ENCODE measurements at regions not wholly inside any gene's neighbourhood (a gene's known extent, or its start where the extent isn't known, plus 50 kb on each side); places are given as distances from the start of the nearest gene placed in this dataset.

- no peaks in the 10 kb centered on the region for H3K27me3 ChIP-seq
- H3K4me1 ChIP-seq: no peaks in the 10 kb centered on the region
- H3K36me3 ChIP-seq: no peaks in the 10 kb centered on the region
- DNase-seq: no peak
- TF ChIP-seq POLR2A (IDR thresholded peaks at IDR 0.05) (no peak), CTCF (IDR thresholded peaks at IDR 0.05 in 4 of 5, conservative IDR thresholded peaks at IDR 0.05 in 1 of 5) (no peak)
- H3K27ac ChIP-seq: no peak overlapping the region
- H3K4me3 ChIP-seq: no peak overlapping the region
- peaks cover 0 to 3% (median 0%) of the 10 kb centered on the region in 3 donors for H3K9me3 ChIP-seq
- intact Hi-C loops (cut with DNase I; ENCODE audit: low total_unique reads) (no loop called here), in situ Hi-C loops (cut with MboI; ENCODE audit: low sequenced_read_pairs in 4 of 4) (no loop called here)
- ATAC-seq: no peak
Observed at GRCh38 chr14:23704890-23705289, 68.7 kb downstream of the DHRS2 start.

- in situ Hi-C loops (cut with MboI; ENCODE audit: low sequenced_read_pairs in 4 of 4) (no loop called here), intact Hi-C loops (cut with DNase I; ENCODE audit: low total_unique reads) (no loop called here)
- Histone ChIP-seq H3K4me3 (no peak overlapping the region), H3K36me3 (no peaks in the 10 kb centered on the region), H3K27me3 (no peaks in the 10 kb centered on the region), H3K4me1 (no peaks in the 10 kb centered on the region), H3K27ac (no peak overlapping the region), H3K9me3 (peaks cover 0 to 3% (median 0%) of the 10 kb centered on the region in 3 donors)
- DNase-seq: no peak
- TF ChIP-seq CTCF (IDR thresholded peaks at IDR 0.05 in 4 of 5, conservative IDR thresholded peaks at IDR 0.05 in 1 of 5): no peak
- TF ChIP-seq POLR2A (IDR thresholded peaks at IDR 0.05): no peak
- ATAC-seq: no peak
Observed at GRCh38 chr14:23707415-23707814, 71.3 kb downstream of the DHRS2 start.

- no peak for DNase-seq
- Histone ChIP-seq H3K27ac (no peak overlapping the region), H3K27me3 (no peaks in the 10 kb centered on the region), H3K9me3 (peaks cover 0 to 3% (median 0%) of the 10 kb centered on the region in 3 donors), H3K36me3 (no peaks in the 10 kb centered on the region), H3K4me3 (no peak overlapping the region), H3K4me1 (no peaks in the 10 kb centered on the region)
- in situ Hi-C loops (cut with MboI; ENCODE audit: low sequenced_read_pairs in 4 of 4) (no loop called here), intact Hi-C loops (cut with DNase I; ENCODE audit: low total_unique reads) (no loop called here)
- ATAC-seq: no peak
- TF ChIP-seq POLR2A (IDR thresholded peaks at IDR 0.05) (no peak), CTCF (IDR thresholded peaks at IDR 0.05 in 4 of 5, conservative IDR thresholded peaks at IDR 0.05 in 1 of 5) (no peak)
Observed at GRCh38 chr14:23708343-23708742, 72.2 kb downstream of the DHRS2 start.

- in situ Hi-C loops (cut with MboI; ENCODE audit: low sequenced_read_pairs in 4 of 4): no loop called here
- intact Hi-C loops (cut with DNase I; ENCODE audit: low total_unique reads): no loop called here
Observed at GRCh38 chr14:23709923-23710322, 73.8 kb downstream of the DHRS2 start.

More at GRCh38 chr14:23709923-23710322, 73.8 kb downstream of the DHRS2 start:
- Histone ChIP-seq H3K36me3 (no peaks in the 10 kb centered on the region), H3K4me3 (no peak overlapping the region), H3K27ac (no peak overlapping the region), H3K9me3 (no peaks in the 10 kb centered on the region), H3K4me1 (no peaks in the 10 kb centered on the region), H3K27me3 (no peaks in the 10 kb centered on the region)
- DNase-seq (no peak), ATAC-seq (no peak)
- TF ChIP-seq POLR2A (IDR thresholded peaks at IDR 0.05): no peak
- no peak for TF ChIP-seq CTCF (IDR thresholded peaks at IDR 0.05 in 4 of 5, conservative IDR thresholded peaks at IDR 0.05 in 1 of 5)
